CD8-positive, alpha-beta memory T cell (primary cell): ENCODE measurements at regions not wholly inside any gene's neighbourhood (a gene's known extent, or its start where the extent isn't known, plus 50 kb on each side); places are given as distances from the start of the nearest gene placed in this dataset.

Experiments
- CTCF ChIA-PET: fragments of 350-600 bp; sonication (Branson Sonifier 250); formaldehyde crosslinking; loops from one replicate; lab custom pipeline; 2021; ENCODE audit warnings: antibody characterized with exemption; lab: Charles Lee
- POLR2A ChIA-PET: fragments of 350-600 bp; sonication (Branson Sonifier 250); formaldehyde crosslinking; loops from one replicate; lab custom pipeline; 2021; ENCODE audit warnings: antibody characterized with exemption; lab: Charles Lee
- DNase-seq, 5 donors: peaks; one replicate each; pipeline versions ENCODE4 v3.0.0 to v3.0.0-alpha.2; 2020 to 2022; ENCODE audit warnings: mixed read lengths in 1 of 5
- H3K27ac ChIP-seq: one replicate; pipeline ENCODE4 v1.7.0; 2013; ENCODE audit warnings: low read depth, mild to moderate bottlenecking, low read length, moderate library complexity
- H3K27me3 ChIP-seq: 2 replicates; pipeline ENCODE4 v1.7.0; 2013; ENCODE audit warnings: low read length, mild to moderate bottlenecking; ENCODE audit not compliant: insufficient read depth, poor library complexity, severe bottlenecking
- H3K36me3 ChIP-seq: 2 replicates; pipeline ENCODE4 v1.7.0; 2013; ENCODE audit warnings: mild to moderate bottlenecking, low read length, moderate library complexity; ENCODE audit not compliant: insufficient read depth
- H3K4me1 ChIP-seq: 2 replicates; pipeline ENCODE4 v1.7.0; 2013; ENCODE audit warnings: mild to moderate bottlenecking, low read length, moderate library complexity; ENCODE audit not compliant: insufficient read depth
- H3K4me3 ChIP-seq: 2 replicates; pipeline ENCODE4 v1.7.0; 2013; ENCODE audit warnings: mild to moderate bottlenecking, low read length
- H3K9me3 ChIP-seq: 2 replicates; pipeline ENCODE4 v1.7.0; 2013; ENCODE audit warnings: mild to moderate bottlenecking, low read length
- H3K27ac Mint-ChIP-seq, 8 donors: one replicate each; pipeline ENCODE4 v1.8.0; 2020 to 2021; ENCODE audit warnings: mixed read lengths in 8 of 8, mild to moderate bottlenecking in 6 of 8, inconsistent platforms in 3 of 8, moderate library complexity in 3 of 8
- H3K27me3 Mint-ChIP-seq, 2 donors: one replicate each; pipeline ENCODE4 v1.8.0; 2020 to 2021; ENCODE audit warnings: mixed read lengths in 2 of 2, mild to moderate bottlenecking in 1 of 2, moderate library complexity in 1 of 2
- H3K36me3 Mint-ChIP-seq, 3 donors: one replicate each; pipeline ENCODE4 v1.8.0; 2020 to 2021; ENCODE audit warnings: mixed read lengths in 3 of 3, inconsistent platforms in 1 of 3, mild to moderate bottlenecking in 1 of 3
- H3K4me1 Mint-ChIP-seq, 3 donors: one replicate each; pipeline ENCODE4 v1.8.0; 2020 to 2021; ENCODE audit warnings: mixed read lengths in 3 of 3, inconsistent platforms in 1 of 3, mild to moderate bottlenecking in 1 of 3
- H3K4me3 Mint-ChIP-seq, 7 donors: one replicate each; pipeline ENCODE4 v1.8.0; 2020 to 2021; ENCODE audit warnings: mixed read lengths in 7 of 7, mild to moderate bottlenecking in 6 of 7, moderate library complexity in 4 of 7, inconsistent platforms in 2 of 7
- H3K9me3 Mint-ChIP-seq, 5 donors: one replicate each; pipeline ENCODE4 v1.8.0; 2020 to 2022; ENCODE audit warnings: mixed read lengths in 5 of 5, mild to moderate bottlenecking in 3 of 5, moderate library complexity in 2 of 5, inconsistent platforms in 1 of 5

DNA sequence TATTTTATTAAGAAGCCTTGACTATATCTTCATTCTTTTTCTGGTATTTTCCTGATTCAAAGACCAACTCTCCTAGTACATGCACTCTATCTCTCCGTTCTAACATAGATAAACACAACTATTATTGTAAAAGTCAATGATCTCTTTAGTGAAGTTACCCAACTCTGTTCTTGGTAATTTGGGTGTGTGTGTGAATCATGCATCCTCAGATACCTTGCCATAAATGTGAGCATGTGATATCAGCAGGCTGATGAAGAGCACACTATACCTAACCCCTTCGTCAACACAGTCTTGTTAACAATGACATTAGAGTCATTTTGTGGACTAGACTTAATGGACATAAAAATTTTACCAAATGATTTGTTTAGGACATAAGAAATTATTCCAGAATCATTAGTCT is 1122.1 kb downstream of the XPNPEP1 start:
- no peak for DNase-seq
- ChIA-PET POLR2A (no interaction called here), CTCF (no interaction called here)
- no peaks in the 10 kb centered on the region for H3K27me3 ChIP-seq
- no peak overlapping the region for H3K27ac ChIP-seq
- no peak overlapping the region for H3K4me3 Mint-ChIP-seq
- H3K27ac Mint-ChIP-seq: no peak overlapping the region
- no peaks in the 10 kb centered on the region for H3K36me3 ChIP-seq
- H3K4me3 ChIP-seq: no peak overlapping the region
- no peaks in the 10 kb centered on the region for H3K27me3 Mint-ChIP-seq
- H3K36me3 Mint-ChIP-seq: peaks cover 0 to 1% (median 0%) of the 10 kb centered on the region in 3 donors
- H3K4me1 Mint-ChIP-seq: no peaks in the 10 kb centered on the region
- H3K9me3 ChIP-seq: no peaks in the 10 kb centered on the region
- peaks cover 7 to 20% (median 12%) of the 10 kb centered on the region in 5 donors for H3K9me3 Mint-ChIP-seq
- no peaks in the 10 kb centered on the region for H3K4me1 ChIP-seq

DNA sequence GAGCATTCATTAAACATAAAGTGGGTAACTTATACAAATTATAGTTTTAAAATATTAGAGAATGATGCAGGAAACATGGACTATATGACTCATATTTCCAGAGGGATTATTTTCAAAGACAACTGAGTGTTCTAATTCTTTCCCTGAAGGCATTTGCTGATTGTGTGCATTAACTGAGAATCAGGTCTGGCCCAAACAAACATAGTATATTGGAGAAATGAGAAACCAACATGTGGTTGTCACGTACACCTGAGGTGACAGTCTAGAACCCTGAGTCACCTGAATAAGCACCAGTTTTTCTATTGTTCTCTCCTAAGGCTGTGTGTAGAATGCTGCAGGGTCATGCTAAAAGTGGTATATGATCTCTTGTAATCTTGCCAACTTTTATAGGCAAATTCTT is 1125.7 kb downstream of the XPNPEP1 start:
- no peaks in the 10 kb centered on the region for H3K36me3 ChIP-seq
- H3K36me3 Mint-ChIP-seq: peaks cover 0 to 1% (median 0%) of the 10 kb centered on the region in 3 donors
- POLR2A ChIA-PET: no interaction called here
- H3K9me3 Mint-ChIP-seq: peaks cover 5 to 19% (median 12%) of the 10 kb centered on the region in 5 donors
- H3K4me1 Mint-ChIP-seq: no peaks in the 10 kb centered on the region
- H3K4me3 ChIP-seq: no peak overlapping the region
- no peak overlapping the region for H3K4me3 Mint-ChIP-seq
- DNase-seq: no peak
- CTCF ChIA-PET: no interaction called here
- H3K9me3 ChIP-seq: no peaks in the 10 kb centered on the region
- H3K27ac Mint-ChIP-seq: no peak overlapping the region
- no peak overlapping the region for H3K27ac ChIP-seq
- H3K27me3 Mint-ChIP-seq: no peaks in the 10 kb centered on the region
- no peaks in the 10 kb centered on the region for H3K4me1 ChIP-seq
- H3K27me3 ChIP-seq: no peaks in the 10 kb centered on the region

DNA sequence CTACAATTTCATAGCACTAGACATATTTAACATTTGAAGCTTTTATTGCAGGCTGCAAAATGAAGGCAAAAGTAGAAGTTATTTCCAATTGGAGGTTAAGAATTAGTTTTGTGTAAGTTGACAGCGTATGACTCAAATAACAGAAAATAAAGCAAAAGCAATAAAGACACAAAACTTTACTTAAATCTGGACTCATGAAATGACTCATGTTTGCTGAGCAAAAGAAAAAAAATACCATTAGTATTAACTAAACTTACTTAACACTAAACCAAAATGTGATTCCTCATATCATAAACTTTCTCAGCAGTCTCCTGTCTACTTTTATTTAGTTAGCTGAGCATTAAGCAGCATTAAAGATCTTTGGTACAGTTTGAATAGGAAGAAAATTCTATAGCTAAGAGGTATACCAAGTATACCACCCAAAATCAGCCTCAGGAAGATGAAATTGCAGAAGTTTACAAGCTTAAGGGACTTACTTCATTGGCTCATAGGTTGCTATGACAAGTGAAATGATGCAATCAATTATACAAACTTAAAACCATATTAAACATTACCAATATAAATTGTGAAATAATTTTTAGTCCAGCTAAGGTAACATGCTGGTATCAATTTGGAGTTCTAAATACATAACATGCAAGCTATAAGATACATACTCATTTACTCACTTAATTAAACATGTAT is 1131.4 kb downstream of the XPNPEP1 start:
- no peaks in the 10 kb centered on the region for H3K4me1 ChIP-seq
- Mint-ChIP-seq H3K4me1 (no peaks in the 10 kb centered on the region), H3K27ac (no peak overlapping the region), H3K36me3 (no peaks in the 10 kb centered on the region), H3K27me3 (no peaks in the 10 kb centered on the region), H3K9me3 (peaks cover 9 to 30% (median 13%) of the 10 kb centered on the region in 5 donors), H3K4me3 (no peak overlapping the region)
- H3K4me3 ChIP-seq: no peak overlapping the region
- H3K27ac ChIP-seq: no peak overlapping the region
- no peaks in the 10 kb centered on the region for H3K27me3 ChIP-seq
- ChIA-PET POLR2A (no interaction called here), CTCF (no interaction called here)
- H3K36me3 ChIP-seq: no peaks in the 10 kb centered on the region
- H3K9me3 ChIP-seq: no peaks in the 10 kb centered on the region
- DNase-seq: no peak

DNA sequence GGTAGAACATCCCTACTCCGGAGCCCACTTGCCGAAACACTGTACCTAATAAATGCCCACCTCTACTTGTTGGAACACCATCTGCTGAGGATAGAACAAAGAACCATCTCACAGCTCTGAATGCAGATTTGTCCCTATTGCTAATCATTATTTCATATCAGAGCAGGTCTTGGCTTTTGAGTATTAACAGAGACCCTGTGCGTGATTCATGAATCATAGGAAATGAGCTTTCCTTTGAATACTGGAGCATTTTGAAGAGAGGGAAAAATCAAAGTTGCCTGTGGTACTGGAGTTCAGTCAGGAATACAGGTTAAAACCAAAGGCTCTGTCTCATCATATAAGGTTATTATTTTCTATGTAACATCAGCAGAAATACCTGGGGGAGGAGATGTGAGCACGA is 1132.3 kb downstream of the XPNPEP1 start:
- no peaks in the 10 kb centered on the region for H3K27me3 Mint-ChIP-seq
- H3K4me3 ChIP-seq: no peak overlapping the region
- no peak for DNase-seq
- H3K4me1 ChIP-seq: no peaks in the 10 kb centered on the region
- H3K4me3 Mint-ChIP-seq: no peak overlapping the region
- ChIA-PET CTCF (no interaction called here), POLR2A (no interaction called here)
- H3K9me3 ChIP-seq: no peaks in the 10 kb centered on the region
- H3K36me3 Mint-ChIP-seq: no peaks in the 10 kb centered on the region
- no peak overlapping the region for H3K27ac ChIP-seq
- no peak overlapping the region for H3K27ac Mint-ChIP-seq
- H3K9me3 Mint-ChIP-seq: peaks cover 5 to 29% (median 9%) of the 10 kb centered on the region in 5 donors
- no peaks in the 10 kb centered on the region for H3K4me1 Mint-ChIP-seq
- no peaks in the 10 kb centered on the region for H3K27me3 ChIP-seq
- no peaks in the 10 kb centered on the region for H3K36me3 ChIP-seq

DNA sequence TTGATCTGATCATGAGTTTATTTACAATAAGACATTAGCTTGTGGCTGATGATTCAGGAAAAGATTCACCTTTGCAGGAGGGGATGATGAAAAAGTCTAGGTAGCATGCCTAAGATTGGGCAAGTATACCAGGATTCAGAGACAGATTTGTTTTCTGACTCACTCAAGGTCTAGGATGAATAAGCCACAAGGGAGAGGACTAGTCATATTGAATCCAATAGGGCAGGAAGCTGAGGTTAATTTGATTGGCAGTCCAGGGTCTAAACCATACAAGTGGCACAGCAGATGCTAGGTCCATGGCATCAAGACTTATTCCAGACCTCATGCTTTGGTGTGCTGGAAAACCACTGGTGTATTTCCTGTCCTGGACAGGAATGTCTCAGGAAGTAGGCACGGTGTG is 1133.4 kb downstream of the XPNPEP1 start:
- peaks cover 7 to 39% (median 11%) of the 10 kb centered on the region in 5 donors for H3K9me3 Mint-ChIP-seq
- H3K4me3 Mint-ChIP-seq: no peak overlapping the region
- H3K36me3 Mint-ChIP-seq: no peaks in the 10 kb centered on the region
- H3K27ac Mint-ChIP-seq: no peak overlapping the region
- ChIA-PET POLR2A (no interaction called here), CTCF (no interaction called here)
- H3K27me3 ChIP-seq: no peaks in the 10 kb centered on the region
- H3K4me3 ChIP-seq: no peak overlapping the region
- H3K9me3 ChIP-seq: no peaks in the 10 kb centered on the region
- H3K4me1 ChIP-seq: no peaks in the 10 kb centered on the region
- no peak for DNase-seq
- H3K36me3 ChIP-seq: no peaks in the 10 kb centered on the region
- H3K27ac ChIP-seq: no peak overlapping the region
- no peaks in the 10 kb centered on the region for H3K27me3 Mint-ChIP-seq
- no peaks in the 10 kb centered on the region for H3K4me1 Mint-ChIP-seq

DNA sequence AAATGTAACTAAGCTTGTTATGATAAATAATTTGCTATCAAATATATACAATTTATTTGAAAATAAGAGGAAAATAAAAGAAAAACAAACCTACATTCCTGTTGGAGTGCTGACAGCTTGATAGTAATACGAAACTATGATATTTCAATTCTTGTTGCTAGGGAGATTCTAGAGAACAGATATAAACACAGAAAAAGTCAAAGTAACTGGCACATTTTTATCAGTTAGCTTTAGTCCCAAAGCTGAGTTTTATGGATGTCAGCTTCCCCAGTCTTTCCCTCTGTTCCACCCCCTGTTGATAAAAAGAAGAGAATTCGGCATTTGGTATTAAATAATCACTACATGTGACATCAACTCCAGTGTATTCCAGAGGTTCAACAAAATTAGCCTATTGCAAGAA is 1134.0 kb downstream of the XPNPEP1 start:
- H3K4me3 ChIP-seq: no peak overlapping the region
- no peak overlapping the region for H3K27ac Mint-ChIP-seq
- H3K9me3 Mint-ChIP-seq: peaks cover 7 to 42% (median 11%) of the 10 kb centered on the region in 5 donors
- no peak for DNase-seq
- no peaks in the 10 kb centered on the region for H3K36me3 ChIP-seq
- H3K27me3 Mint-ChIP-seq: no peaks in the 10 kb centered on the region
- ChIA-PET CTCF (no interaction called here), POLR2A (no interaction called here)
- H3K4me1 ChIP-seq: no peaks in the 10 kb centered on the region
- H3K27ac ChIP-seq: no peak overlapping the region
- no peak overlapping the region for H3K4me3 Mint-ChIP-seq
- H3K27me3 ChIP-seq: no peaks in the 10 kb centered on the region
- H3K4me1 Mint-ChIP-seq: no peaks in the 10 kb centered on the region
- no peaks in the 10 kb centered on the region for H3K9me3 ChIP-seq
- H3K36me3 Mint-ChIP-seq: no peaks in the 10 kb centered on the region

DNA sequence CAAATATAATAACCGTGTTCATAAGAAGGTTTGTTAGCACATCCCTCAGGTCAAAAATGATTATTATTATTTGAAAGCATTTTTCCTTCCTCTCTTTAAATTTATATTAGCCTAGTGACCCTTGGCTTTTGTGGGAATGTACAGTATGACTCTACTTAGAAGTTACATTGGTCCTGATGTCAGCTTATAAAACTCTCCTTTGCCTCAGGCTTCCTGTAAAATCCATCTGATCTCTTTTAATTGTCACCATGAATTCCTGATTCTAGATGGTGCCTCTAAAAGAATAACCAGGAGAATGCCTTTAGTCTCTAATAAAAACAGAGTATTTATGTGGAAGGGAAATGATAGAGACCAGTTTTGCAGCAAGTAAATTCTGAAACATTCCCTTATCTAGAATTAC is 1134.4 kb downstream of the XPNPEP1 start:
- no peaks in the 10 kb centered on the region for H3K4me1 Mint-ChIP-seq
- H3K27me3 ChIP-seq: no peaks in the 10 kb centered on the region
- H3K27ac ChIP-seq: no peak overlapping the region
- no peak overlapping the region for H3K4me3 ChIP-seq
- no peaks in the 10 kb centered on the region for H3K9me3 ChIP-seq
- H3K36me3 Mint-ChIP-seq: no peaks in the 10 kb centered on the region
- no peak overlapping the region for H3K4me3 Mint-ChIP-seq
- ChIA-PET CTCF (no interaction called here), POLR2A (no interaction called here)
- peaks cover 7 to 46% (median 13%) of the 10 kb centered on the region in 5 donors for H3K9me3 Mint-ChIP-seq
- H3K4me1 ChIP-seq: no peaks in the 10 kb centered on the region
- no peak for DNase-seq
- H3K27me3 Mint-ChIP-seq: no peaks in the 10 kb centered on the region
- H3K27ac Mint-ChIP-seq: no peak overlapping the region
- H3K36me3 ChIP-seq: no peaks in the 10 kb centered on the region

DNA sequence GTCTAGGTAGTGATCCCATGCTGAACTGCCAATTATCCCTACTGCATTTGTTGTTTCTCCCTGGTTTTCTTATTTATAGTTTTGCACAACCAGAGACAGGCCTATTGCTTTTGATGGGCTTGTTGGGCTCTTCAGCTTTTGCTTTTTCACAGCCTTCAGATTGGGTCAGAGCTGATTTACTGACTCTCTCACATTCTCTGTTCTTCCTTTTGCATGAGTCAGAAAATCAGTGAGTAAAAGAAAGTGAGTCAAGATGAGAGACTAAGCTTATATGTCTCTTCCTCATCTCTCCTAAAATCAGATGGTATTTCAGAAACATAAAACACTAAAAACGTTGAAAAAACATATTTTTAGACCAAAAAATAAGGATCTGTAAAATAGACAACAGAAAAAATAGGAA is 1135.4 kb downstream of the XPNPEP1 start:
- Mint-ChIP-seq H3K27me3 (no peaks in the 10 kb centered on the region), H3K27ac (no peak overlapping the region), H3K9me3 (peaks cover 8 to 42% (median 16%) of the 10 kb centered on the region in 5 donors), H3K4me3 (no peak overlapping the region), H3K4me1 (no peaks in the 10 kb centered on the region), H3K36me3 (no peaks in the 10 kb centered on the region)
- ChIA-PET CTCF (no interaction called here), POLR2A (no interaction called here)
- Histone ChIP-seq H3K4me1 (no peaks in the 10 kb centered on the region), H3K27me3 (no peaks in the 10 kb centered on the region), H3K4me3 (no peak overlapping the region), H3K9me3 (no peaks in the 10 kb centered on the region), H3K36me3 (no peaks in the 10 kb centered on the region), H3K27ac (no peak overlapping the region)
- no peak for DNase-seq
